GM18951 (cell line): ENCODE measurements at regions not wholly inside any gene's neighbourhood (a gene's known extent, or its start where the extent isn't known, plus 50 kb on each side); places are given as distances from the start of the nearest gene placed in this dataset.
"Not testable (repeated sequence)": the region's sequence is repeated elsewhere in the genome, so short reads cannot be mapped to it uniquely, and the experiment has no call there.

Source experiments
- POLR2A ChIP-seq: IDR thresholded peaks from 4 replicates; pipeline ENCODE4 v1.6.1; 2011; ENCODE audit warnings: mild to moderate bottlenecking; ENCODE audit not compliant: insufficient read length, insufficient read depth; ENCODE audit errors: extremely low read depth
- in situ Hi-C: fragments of 300-500 bp; cut with MboI; formaldehyde crosslinking; loops from one replicate; pipeline ENCODE4 v1.12.0; 2022; ENCODE audit warnings: low sequenced_read_pairs, mixed read lengths, inconsistent platforms; ENCODE audit not compliant: unreplicated experiment

GRCh38 chr7:138369797-138370196 is 90.3 kb upstream of the TRIM24 start:
- no peak for TF ChIP-seq POLR2A
- in situ Hi-C loops, result no loop called here

- in situ Hi-C loops, result no loop called here
- TF ChIP-seq POLR2A, result no peak
Measured at GRCh38 chr7:138370956-138371355, 89.1 kb upstream of the TRIM24 start.

- no peak for TF ChIP-seq POLR2A
- in situ Hi-C loops, result no loop called here
Measured at GRCh38 chr7:138374119-138374693, 85.9 kb upstream of the TRIM24 start.

- in situ Hi-C loops, result no loop called here
- TF ChIP-seq POLR2A, result no peak
Measured at GRCh38 chr7:138377306-138377705, 82.8 kb upstream of the TRIM24 start.

- no peak for TF ChIP-seq POLR2A
Measured at GRCh38 chr7:138378741-138379559, 81.1 kb upstream of the TRIM24 start.

GRCh38 chr7:138382862-138383565 is 77.0 kb upstream of the TRIM24 start:
- no peak for TF ChIP-seq POLR2A
- in situ Hi-C loops, result no loop called here

More at GRCh38 chr7:138378741-138379559, 81.1 kb upstream of the TRIM24 start:
- in situ Hi-C loops, result no loop called here

- in situ Hi-C loops, result no loop called here
- TF ChIP-seq POLR2A, result no peak
Measured at GRCh38 chr7:138386821-138387220, 73.2 kb upstream of the TRIM24 start.

- no peak for TF ChIP-seq POLR2A
- in situ Hi-C loops, result no loop called here
Measured at GRCh38 chr7:138387755-138388475, 72.1 kb upstream of the TRIM24 start.

GRCh38 chr7:138388673-138389491 is 71.2 kb upstream of the TRIM24 start:
- in situ Hi-C loops, result no loop called here
- no peak for TF ChIP-seq POLR2A

GRCh38 chr7:138395763-138396162 is 64.3 kb upstream of the TRIM24 start:
- in situ Hi-C loops, result no loop called here
- no peak for TF ChIP-seq POLR2A

GRCh38 chr7:138396251-138397070 is 63.6 kb upstream of the TRIM24 start:
- no peak for TF ChIP-seq POLR2A
- in situ Hi-C loops, result no loop called here

- in situ Hi-C loops, result not testable (repeated sequence)
Measured at GRCh38 chr7:138397071-138397433, 63.0 kb upstream of the TRIM24 start.
